Esophagus muscularis mucosa (tissue), 3 donors: ENCODE measurements at regions not wholly inside any gene's neighbourhood (a gene's known extent, or its start where the extent isn't known, plus 50 kb on each side); places are given as distances from the start of the nearest gene placed in this dataset.

ENCODE experiments used
- CTCF ChIP-seq, 3 experiments: fragments of 200-600 bp in 2 of 3; fragments of 450-650 bp in 1 of 3; sonication (generic) in 2 of 3; IDR thresholded peaks; one replicate each; pipeline ENCODE4 v1.5.1; 2017 to 2019; ENCODE audit warnings: antibody characterized with exemption in 3 of 3, mild to moderate bottlenecking in 2 of 3, moderate library complexity in 1 of 3
- POLR2A ChIP-seq: fragments of 450-650 bp; IDR thresholded peaks from one replicate; pipeline ENCODE4 v1.6.1; 2017; ENCODE audit warnings: antibody characterized with exemption, moderate library complexity, mild to moderate bottlenecking, low read depth

GRCh38 chr13:90305796-90306195 lies 1041.7 kb upstream of the MIR17HG start:
- TF ChIP-seq CTCF (IDR thresholded peaks at IDR 0.05) (no peak), POLR2A (no peak)
